SW 1271 (cell line): ENCODE measurements at regions not wholly inside any gene's neighbourhood (a gene's known extent, or its start where the extent isn't known, plus 50 kb on each side); places are given as distances from the start of the nearest gene placed in this dataset.
A peak's percentile ranks its signal among the peaks of the same experiment; 100 is the strongest.

Experiments
- DNase-seq, 2 experiments: peaks; one replicate each; lab custom pipeline; 2025; lab: John Stamatoyannopoulos, UW

GRCh38 chr1:29645586-29645985 lies 409.3 kb downstream of the PTPRU start:
- DNase-seq, result no peak

- no peak for DNase-seq
Observed at GRCh38 chr1:29644812-29645211, 408.5 kb downstream of the PTPRU start.

GRCh38 chr1:29643838-29644440 lies 407.6 kb downstream of the PTPRU start:
- DNase-seq, result no peak

- DNase-seq, result no peak
Observed at GRCh38 chr1:29643281-29643680, 407.0 kb downstream of the PTPRU start.

GRCh38 chr1:29642519-29642918 lies 406.2 kb downstream of the PTPRU start:
- DNase-seq, result no peak

GRCh38 chr1:29641921-29642320 lies 405.6 kb downstream of the PTPRU start:
- no peak for DNase-seq

- no peak for DNase-seq
Observed at GRCh38 chr1:29640428-29640785, 404.1 kb downstream of the PTPRU start.

GRCh38 chr1:29639741-29640427 lies 403.6 kb downstream of the PTPRU start:
- DNase-seq, result peak in 1 of 2 experiments; percentile 57

GRCh38 chr1:29639156-29639736 lies 402.9 kb downstream of the PTPRU start:
- DNase-seq, result no peak

GRCh38 chr1:29638281-29638680 lies 402.0 kb downstream of the PTPRU start:
- no peak for DNase-seq

- DNase-seq, result no peak
Observed at GRCh38 chr1:29636936-29637335, 400.6 kb downstream of the PTPRU start.

- DNase-seq, result no peak
Observed at GRCh38 chr1:29635501-29636263, 399.4 kb downstream of the PTPRU start.

GRCh38 chr1:29634746-29635335 lies 398.5 kb downstream of the PTPRU start:
- DNase-seq, result no peak

GRCh38 chr1:29634324-29634723 lies 398.0 kb downstream of the PTPRU start:
- no peak for DNase-seq

GRCh38 chr1:29633771-29634170 lies 397.4 kb downstream of the PTPRU start:
- DNase-seq, result peak in 1 of 2 experiments; percentile 19

GRCh38 chr1:29632806-29633615 lies 396.7 kb downstream of the PTPRU start:
- no peak for DNase-seq

GRCh38 chr1:29631836-29632805 lies 395.8 kb downstream of the PTPRU start:
- no peak for DNase-seq

- DNase-seq, result no peak
Observed at GRCh38 chr1:29631361-29631760, 395.0 kb downstream of the PTPRU start.

GRCh38 chr1:29630756-29631155 lies 394.4 kb downstream of the PTPRU start:
- DNase-seq, result no peak

GRCh38 chr1:29629814-29630516 lies 393.6 kb downstream of the PTPRU start:
- no peak for DNase-seq
